Activated B cell treated with CpG ODN at 0.5 μM for 24 hours (primary cell): ENCODE measurements at regions not wholly inside any gene's neighbourhood (a gene's known extent, or its start where the extent isn't known, plus 50 kb on each side); places are given as distances from the start of the nearest gene placed in this dataset.
"Not testable (repeated sequence)": the region's sequence is repeated elsewhere in the genome, so short reads cannot be mapped to it uniquely, and the experiment has no call there.

Experiments used
- ATAC-seq: fragments of 200-7000 bp; cut with Tn5 transposase; one replicate; pipeline ENCODE4 v1.10.0; 2021; ENCODE audit warnings: low read depth, mild to moderate bottlenecking, moderate library complexity
- CTCF ChIA-PET: fragments of 350-600 bp; sonication (Branson Sonifier 250); formaldehyde crosslinking; loops from one replicate; lab custom pipeline; 2021; ENCODE audit warnings: antibody characterized with exemption; lab: Charles Lee
- POLR2A ChIA-PET: fragments of 350-600 bp; sonication (Branson Sonifier 250); formaldehyde crosslinking; loops from one replicate; lab custom pipeline; 2021; ENCODE audit warnings: antibody characterized with exemption; lab: Charles Lee
- DNase-seq: peaks from one replicate; pipeline ENCODE4 v3.0.0; 2022
- H3K27ac Mint-ChIP-seq: one replicate; pipeline ENCODE4 v1.8.0; 2020; ENCODE audit warnings: mixed read lengths
- H3K27me3 Mint-ChIP-seq: one replicate; pipeline ENCODE4 v1.8.0; 2021; ENCODE audit warnings: mixed read lengths
- H3K36me3 Mint-ChIP-seq: one replicate; pipeline ENCODE4 v1.8.0; 2021; ENCODE audit warnings: low read depth, mixed read lengths
- H3K4me1 Mint-ChIP-seq: one replicate; pipeline ENCODE4 v1.8.0; 2021; ENCODE audit warnings: mixed read lengths
- H3K4me3 Mint-ChIP-seq: one replicate; pipeline ENCODE4 v1.8.0; 2020; ENCODE audit warnings: mild to moderate bottlenecking, mixed read lengths
- H3K9me3 Mint-ChIP-seq: one replicate; pipeline ENCODE4 v1.8.0; 2020; ENCODE audit warnings: mixed read lengths
- intact Hi-C: fragments of 100-400 bp; cut with micrococcal nuclease; formaldehyde crosslinking; loops from one replicate; pipeline ENCODE4 v1.15.1; 2024
- TF ChIP-seq, protein P1 (sequence below): fragments of 200-600 bp; IDR thresholded peaks from one replicate; pipeline ENCODE4 v1.8.0; 2022; ENCODE audit warnings: antibody characterized with exemption, mild to moderate bottlenecking

DNA sequence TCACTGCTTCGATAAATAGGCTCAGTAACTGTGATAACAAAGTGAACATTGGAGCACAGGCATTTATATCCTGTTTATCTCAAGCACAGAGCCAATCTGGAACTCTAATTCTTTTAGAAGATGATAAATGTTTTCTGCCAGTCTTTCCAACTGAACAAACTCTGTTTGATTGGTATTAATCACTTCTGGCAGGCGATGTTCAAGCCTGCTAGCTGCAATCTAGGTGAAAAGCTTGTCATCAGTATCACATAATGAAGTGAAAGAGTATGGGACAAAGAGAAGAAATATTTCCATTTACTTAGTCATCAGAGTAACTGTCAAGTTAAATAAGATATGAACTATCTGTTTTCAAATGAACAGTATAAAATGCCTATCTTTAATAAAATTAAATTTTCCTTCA lies 577.3 kb downstream of the VGLL3 start:
- TF ChIP-seq, protein P1, sequence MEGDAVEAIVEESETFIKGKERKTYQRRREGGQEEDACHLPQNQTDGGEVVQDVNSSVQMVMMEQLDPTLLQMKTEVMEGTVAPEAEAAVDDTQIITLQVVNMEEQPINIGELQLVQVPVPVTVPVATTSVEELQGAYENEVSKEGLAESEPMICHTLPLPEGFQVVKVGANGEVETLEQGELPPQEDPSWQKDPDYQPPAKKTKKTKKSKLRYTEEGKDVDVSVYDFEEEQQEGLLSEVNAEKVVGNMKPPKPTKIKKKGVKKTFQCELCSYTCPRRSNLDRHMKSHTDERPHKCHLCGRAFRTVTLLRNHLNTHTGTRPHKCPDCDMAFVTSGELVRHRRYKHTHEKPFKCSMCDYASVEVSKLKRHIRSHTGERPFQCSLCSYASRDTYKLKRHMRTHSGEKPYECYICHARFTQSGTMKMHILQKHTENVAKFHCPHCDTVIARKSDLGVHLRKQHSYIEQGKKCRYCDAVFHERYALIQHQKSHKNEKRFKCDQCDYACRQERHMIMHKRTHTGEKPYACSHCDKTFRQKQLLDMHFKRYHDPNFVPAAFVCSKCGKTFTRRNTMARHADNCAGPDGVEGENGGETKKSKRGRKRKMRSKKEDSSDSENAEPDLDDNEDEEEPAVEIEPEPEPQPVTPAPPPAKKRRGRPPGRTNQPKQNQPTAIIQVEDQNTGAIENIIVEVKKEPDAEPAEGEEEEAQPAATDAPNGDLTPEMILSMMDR = no peak
- intact Hi-C loops = no loop called here
- Mint-ChIP-seq H3K9me3 (peaks cover 2% of the 10 kb centered on the region), H3K4me3 (no peak overlapping the region), H3K27ac (no peak overlapping the region), H3K4me1 (no peaks in the 10 kb centered on the region), H3K36me3 (no peaks in the 10 kb centered on the region), H3K27me3 (no peaks in the 10 kb centered on the region)
- ATAC-seq = no peak
- ChIA-PET CTCF (no interaction called here), POLR2A (no interaction called here)
- no peak for DNase-seq

DNA sequence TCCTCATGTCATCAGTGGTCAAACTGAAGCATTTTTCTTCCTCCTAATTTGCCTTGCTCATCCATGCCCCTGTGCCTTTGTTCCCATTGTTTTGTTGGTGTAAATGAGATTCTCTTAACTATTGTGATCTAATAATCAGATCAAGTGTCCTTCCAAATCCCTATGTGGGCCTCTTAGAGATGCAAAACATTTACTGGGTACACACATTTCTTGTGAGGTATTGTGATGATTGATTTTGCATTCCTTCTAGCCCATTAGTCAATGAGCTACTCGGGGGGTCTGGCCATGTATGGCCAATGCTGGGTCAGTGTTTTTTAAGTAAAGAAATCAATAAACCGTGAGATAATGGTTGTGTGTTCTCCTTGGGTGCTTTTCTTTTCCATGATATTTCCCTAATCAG lies 580.4 kb downstream of the VGLL3 start:
- no peak for DNase-seq
- H3K36me3 Mint-ChIP-seq = no peaks in the 10 kb centered on the region
- H3K4me1 Mint-ChIP-seq = no peaks in the 10 kb centered on the region
- TF ChIP-seq, protein P1 = no peak
- H3K27me3 Mint-ChIP-seq = no peaks in the 10 kb centered on the region
- H3K27ac Mint-ChIP-seq = no peak overlapping the region
- no peak overlapping the region for H3K4me3 Mint-ChIP-seq
- no peaks in the 10 kb centered on the region for H3K9me3 Mint-ChIP-seq
- CTCF ChIA-PET = no interaction called here
- POLR2A ChIA-PET = no interaction called here
- ATAC-seq = no peak
- intact Hi-C loops = no loop called here

DNA sequence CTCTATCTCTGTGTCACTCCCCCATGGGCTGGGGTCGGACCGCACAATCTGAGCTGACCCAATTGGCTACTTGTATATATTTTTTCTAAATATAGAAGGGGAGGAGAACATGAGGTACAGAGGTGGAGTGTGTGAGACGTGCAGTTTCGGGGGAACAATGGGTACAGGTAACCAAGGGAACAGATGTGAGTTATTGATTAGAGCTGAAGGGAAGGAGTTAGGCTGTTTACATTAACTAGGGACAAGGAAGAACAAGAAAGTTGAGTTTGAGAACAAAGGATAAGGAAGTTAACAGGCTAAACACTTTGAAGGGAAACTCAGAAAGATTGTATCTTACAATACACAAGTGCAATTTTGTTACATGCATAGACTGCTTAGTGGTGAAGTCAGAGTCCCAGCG lies 601.2 kb downstream of the VGLL3 start:
- CTCF ChIA-PET, ATAC-seq, H3K9me3 Mint-ChIP-seq, H3K36me3 Mint-ChIP-seq, H3K27ac Mint-ChIP-seq, H3K4me3 Mint-ChIP-seq, POLR2A ChIA-PET, H3K4me1 Mint-ChIP-seq, H3K27me3 Mint-ChIP-seq, DNase-seq, intact Hi-C loops: not testable (repeated sequence)

DNA sequence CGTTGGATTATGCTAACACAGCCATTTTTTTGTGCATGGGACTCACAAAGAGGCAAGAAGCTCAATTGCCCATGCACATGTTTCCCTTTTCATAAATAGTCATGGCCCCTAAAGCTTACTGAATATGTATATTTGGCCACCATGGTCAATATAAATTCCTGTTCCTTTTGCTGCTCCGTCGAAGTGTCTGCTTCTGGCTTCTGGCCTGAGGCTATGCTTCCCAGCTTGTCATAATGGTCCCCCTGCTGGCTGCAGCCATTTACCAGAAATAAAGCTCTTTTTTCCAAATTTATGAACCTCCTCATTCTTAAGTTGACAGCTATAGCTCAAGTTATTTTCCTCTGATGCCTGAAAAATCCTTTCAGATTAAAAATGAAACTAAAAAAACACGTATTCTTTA lies 602.1 kb downstream of the VGLL3 start:
- ATAC-seq (no peak), DNase-seq (no peak)
- CTCF ChIA-PET = no interaction called here
- Mint-ChIP-seq H3K9me3 (peaks cover 3% of the 10 kb centered on the region), H3K4me1 (no peaks in the 10 kb centered on the region), H3K27me3 (no peaks in the 10 kb centered on the region), H3K4me3 (no peak overlapping the region), H3K36me3 (no peaks in the 10 kb centered on the region), H3K27ac (no peak overlapping the region)
- POLR2A ChIA-PET = no interaction called here
- TF ChIP-seq, protein P1 = no peak
- intact Hi-C loops = no loop called here

DNA sequence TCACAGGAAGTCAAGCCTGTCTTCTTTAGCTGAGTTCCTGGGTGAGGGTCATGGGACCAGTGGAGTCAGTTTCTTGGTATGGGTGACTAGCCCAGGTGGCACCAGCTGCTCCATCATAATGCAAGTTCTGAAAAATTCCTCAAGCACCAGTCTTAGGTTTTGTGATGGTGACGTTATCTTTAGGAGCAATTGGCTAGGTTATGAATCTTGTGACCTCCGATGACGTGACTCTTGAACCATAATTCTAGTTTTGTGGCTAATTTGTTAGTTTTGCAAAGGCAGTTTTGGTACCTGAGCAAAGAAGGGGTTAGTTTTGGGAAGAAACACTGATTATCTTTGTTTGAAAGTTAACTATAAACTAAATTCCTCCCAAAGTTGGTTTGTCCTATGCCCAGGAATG lies 608.4 kb downstream of the VGLL3 start:
- Mint-ChIP-seq H3K4me1 (no peaks in the 10 kb centered on the region), H3K4me3 (no peak overlapping the region), H3K9me3 (peaks cover 7% of the 10 kb centered on the region), H3K36me3 (no peaks in the 10 kb centered on the region), H3K27ac (no peak overlapping the region), H3K27me3 (no peaks in the 10 kb centered on the region)
- ChIA-PET POLR2A (no interaction called here), CTCF (no interaction called here)
- DNase-seq = no peak
- no peak for ATAC-seq
- TF ChIP-seq, protein P1 = no peak
- intact Hi-C loops = no loop called here

DNA sequence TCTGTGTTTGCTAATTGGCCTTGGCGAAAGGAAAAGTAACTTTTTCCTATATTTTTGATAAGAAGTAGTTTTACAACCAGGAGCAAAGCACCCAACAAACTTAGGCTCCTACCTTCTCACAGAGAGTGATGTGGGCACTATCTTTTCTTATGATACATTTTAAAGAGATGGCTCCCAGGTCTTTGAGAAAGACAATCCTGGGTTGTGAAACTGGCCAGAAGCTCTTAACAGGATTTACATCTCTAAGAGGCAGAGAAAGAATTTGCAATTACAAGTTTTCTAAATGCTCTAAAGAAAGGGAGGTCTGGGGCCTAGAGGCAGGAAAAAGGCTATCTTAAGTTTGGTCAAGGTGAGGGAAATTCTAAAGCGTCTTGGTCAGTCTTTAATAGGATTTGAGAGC lies 609.7 kb downstream of the VGLL3 start:
- ATAC-seq = no peak
- Mint-ChIP-seq H3K9me3 (peaks cover 7% of the 10 kb centered on the region), H3K4me3 (no peak overlapping the region), H3K27ac (no peak overlapping the region), H3K36me3 (no peaks in the 10 kb centered on the region), H3K27me3 (no peaks in the 10 kb centered on the region), H3K4me1 (no peaks in the 10 kb centered on the region)
- ChIA-PET POLR2A (no interaction called here), CTCF (no interaction called here)
- TF ChIP-seq, protein P1 = no peak
- intact Hi-C loops = no loop called here
- no peak for DNase-seq
